ENCODE measurements at regions not wholly inside any gene's neighbourhood (a gene's known extent, or its start where the extent isn't known, plus 50 kb on each side); places are given as distances from the start of the nearest gene placed in this dataset.

GRCh38 chr5:101102506-101102905, 199.4 kb upstream of the ST8SIA4 start:
- no peak overlapping the region for H3K4me3 ChIP-seq (ENCODE audit: low read depth, low read length)
- no peak for DNase-seq (ENCODE audit: low read depth)
- no peak for TF ChIP-seq CTCF (IDR thresholded peaks at IDR 0.05; ENCODE audit: low read depth, low read length, missing control alignments)

GRCh38 chr5:101091902-101092301, 188.8 kb upstream of the ST8SIA4 start:
- TF ChIP-seq CTCF (IDR thresholded peaks at IDR 0.05; ENCODE audit: low read depth, low read length, missing control alignments), result no peak
- H3K4me3 ChIP-seq (ENCODE audit: low read depth, low read length), result no peak overlapping the region
- DNase-seq (ENCODE audit: low read depth), result no peak

- TF ChIP-seq CTCF (IDR thresholded peaks at IDR 0.05; ENCODE audit: low read depth, low read length, missing control alignments), result no peak
- no peak overlapping the region for H3K4me3 ChIP-seq (ENCODE audit: low read depth, low read length)
- no peak for DNase-seq (ENCODE audit: low read depth)
Observed at GRCh38 chr5:101084353-101084752, 181.3 kb upstream of the ST8SIA4 start.

GRCh38 chr5:101080462-101081240, 177.6 kb upstream of the ST8SIA4 start:
- no peak for TF ChIP-seq CTCF (IDR thresholded peaks at IDR 0.05; ENCODE audit: low read depth, low read length, missing control alignments)
- DNase-seq (ENCODE audit: low read depth), result no peak
- H3K4me3 ChIP-seq (ENCODE audit: low read depth, low read length), result no peak overlapping the region

- H3K4me3 ChIP-seq (ENCODE audit: low read depth, low read length), result no peak overlapping the region
- no peak for DNase-seq (ENCODE audit: low read depth)
- TF ChIP-seq CTCF (IDR thresholded peaks at IDR 0.05; ENCODE audit: low read depth, low read length, missing control alignments), result no peak
Observed at GRCh38 chr5:101068298-101068697, 165.2 kb upstream of the ST8SIA4 start.

- H3K4me3 ChIP-seq (ENCODE audit: low read depth, low read length), result no peak overlapping the region
- DNase-seq (ENCODE audit: low read depth), result no peak
- TF ChIP-seq CTCF (IDR thresholded peaks at IDR 0.05; ENCODE audit: low read depth, low read length, missing control alignments), result no peak
Observed at GRCh38 chr5:101067429-101067828, 164.3 kb upstream of the ST8SIA4 start.

GRCh38 chr5:101062902-101063301, 159.8 kb upstream of the ST8SIA4 start:
- H3K4me3 ChIP-seq (ENCODE audit: low read depth, low read length), result no peak overlapping the region
- DNase-seq (ENCODE audit: low read depth), result no peak
- TF ChIP-seq CTCF (IDR thresholded peaks at IDR 0.05; ENCODE audit: low read depth, low read length, missing control alignments), result no peak
